ENCODE measurements at regions not wholly inside any gene's neighbourhood (a gene's known extent, or its start where the extent isn't known, plus 50 kb on each side); places are given as distances from the start of the nearest gene placed in this dataset.

DNA sequence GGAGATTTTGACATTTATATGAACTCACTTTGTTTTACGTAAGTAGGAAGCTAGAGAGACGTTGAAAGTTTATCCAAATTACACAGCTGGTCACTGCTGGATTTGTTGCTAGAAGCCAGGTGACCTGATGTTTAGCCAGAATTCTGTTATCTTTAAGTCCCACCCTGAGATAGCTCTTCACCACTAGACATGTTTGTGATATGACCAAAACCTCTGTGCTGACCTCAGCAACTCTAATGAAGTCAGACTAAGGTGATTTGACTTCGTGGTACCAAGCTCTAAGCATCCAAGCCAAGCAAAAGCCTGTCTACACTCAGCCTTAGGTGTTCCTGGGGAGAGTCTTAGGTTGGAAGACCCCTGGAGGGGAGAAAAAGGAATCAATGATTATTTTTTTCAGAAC is 102.4 kb downstream of the ARRDC4 start:
- Histone ChIP-seq H3K27ac (no peak overlapping the region), H3K9me3 (no peaks in the 10 kb centered on the region), H3K4me3 (no peak overlapping the region), H3K4me1 (no peaks in the 10 kb centered on the region), H3K27me3 (ENCODE audit: insufficient read depth in 3 of 3, low read length in 2 of 3) (peaks cover 0 to 3% (median 2%) of the 10 kb centered on the region in 3 donors), H3K36me3 (ENCODE audit: insufficient read depth in 1 of 2, low read depth in 1 of 2) (no peaks in the 10 kb centered on the region)
- WGBS, 3 donors, result 51 to 60% (median 54%) methylated on average over 3 of the region's 3 CpGs
- intact Hi-C loops (cut with DNase I), result no loop called here
- TF ChIP-seq, protein P1, sequence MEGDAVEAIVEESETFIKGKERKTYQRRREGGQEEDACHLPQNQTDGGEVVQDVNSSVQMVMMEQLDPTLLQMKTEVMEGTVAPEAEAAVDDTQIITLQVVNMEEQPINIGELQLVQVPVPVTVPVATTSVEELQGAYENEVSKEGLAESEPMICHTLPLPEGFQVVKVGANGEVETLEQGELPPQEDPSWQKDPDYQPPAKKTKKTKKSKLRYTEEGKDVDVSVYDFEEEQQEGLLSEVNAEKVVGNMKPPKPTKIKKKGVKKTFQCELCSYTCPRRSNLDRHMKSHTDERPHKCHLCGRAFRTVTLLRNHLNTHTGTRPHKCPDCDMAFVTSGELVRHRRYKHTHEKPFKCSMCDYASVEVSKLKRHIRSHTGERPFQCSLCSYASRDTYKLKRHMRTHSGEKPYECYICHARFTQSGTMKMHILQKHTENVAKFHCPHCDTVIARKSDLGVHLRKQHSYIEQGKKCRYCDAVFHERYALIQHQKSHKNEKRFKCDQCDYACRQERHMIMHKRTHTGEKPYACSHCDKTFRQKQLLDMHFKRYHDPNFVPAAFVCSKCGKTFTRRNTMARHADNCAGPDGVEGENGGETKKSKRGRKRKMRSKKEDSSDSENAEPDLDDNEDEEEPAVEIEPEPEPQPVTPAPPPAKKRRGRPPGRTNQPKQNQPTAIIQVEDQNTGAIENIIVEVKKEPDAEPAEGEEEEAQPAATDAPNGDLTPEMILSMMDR (IDR thresholded peaks at IDR 0.05), result no peak
- no peak for DNase-seq
- ATAC-seq, result no peak

DNA sequence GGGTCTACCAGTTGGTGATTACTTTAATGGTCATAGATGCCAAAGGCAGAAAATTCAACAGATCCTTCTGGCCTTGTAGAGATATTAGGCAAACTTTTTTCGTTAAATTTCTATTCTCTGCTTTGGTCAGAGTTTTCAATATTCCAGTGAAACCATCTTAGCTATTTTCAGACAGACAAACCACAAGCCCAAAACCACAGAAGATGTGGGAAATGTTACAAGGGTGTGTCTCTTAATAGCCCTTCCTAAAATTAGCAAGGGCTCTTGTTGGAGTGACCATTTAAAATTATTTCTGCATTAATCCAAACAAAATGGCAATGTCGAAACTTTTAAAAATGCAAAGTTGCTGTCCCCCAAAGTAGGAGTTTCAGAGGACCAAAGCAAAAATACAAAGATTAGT is 102.8 kb downstream of the ARRDC4 start:
- Histone ChIP-seq H3K4me3 (no peak overlapping the region), H3K36me3 (ENCODE audit: insufficient read depth in 1 of 2, low read depth in 1 of 2) (no peaks in the 10 kb centered on the region), H3K9me3 (no peaks in the 10 kb centered on the region), H3K27ac (no peak overlapping the region), H3K4me1 (no peaks in the 10 kb centered on the region), H3K27me3 (ENCODE audit: insufficient read depth in 3 of 3, low read length in 2 of 3) (peaks cover 0 to 3% (median 2%) of the 10 kb centered on the region in 3 donors)
- DNase-seq (no peak), ATAC-seq (no peak)
- TF ChIP-seq, protein P1 (IDR thresholded peaks at IDR 0.05), result no peak
- 65 to 74% (median 72%) methylated on average over 2 of the region's 2 CpGs for WGBS, 3 donors
- intact Hi-C loops (cut with DNase I), result no loop called here

DNA sequence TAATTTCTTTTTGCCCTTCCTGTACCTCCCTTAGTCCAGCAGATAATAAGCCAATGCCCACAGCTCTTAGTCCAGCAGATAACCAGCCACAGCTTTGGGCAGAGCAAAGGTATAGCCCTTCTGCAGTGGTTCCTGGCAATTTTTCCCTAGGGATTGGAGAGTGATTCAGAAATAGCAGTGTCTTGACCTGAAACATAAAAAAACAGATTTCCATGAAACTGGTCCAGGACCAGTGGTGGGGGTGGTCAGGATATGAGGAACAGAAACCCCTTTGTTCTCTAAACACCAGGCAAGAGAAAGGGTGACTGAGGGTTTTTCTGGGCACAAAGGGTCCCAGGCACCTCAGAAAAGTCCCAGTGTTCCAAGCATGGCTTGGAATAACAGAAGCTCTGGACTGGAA is 103.4 kb downstream of the ARRDC4 start:
- H3K4me3 ChIP-seq, result no peak overlapping the region
- no peak for ATAC-seq
- intact Hi-C loops (cut with DNase I), result no loop called here

DNA sequence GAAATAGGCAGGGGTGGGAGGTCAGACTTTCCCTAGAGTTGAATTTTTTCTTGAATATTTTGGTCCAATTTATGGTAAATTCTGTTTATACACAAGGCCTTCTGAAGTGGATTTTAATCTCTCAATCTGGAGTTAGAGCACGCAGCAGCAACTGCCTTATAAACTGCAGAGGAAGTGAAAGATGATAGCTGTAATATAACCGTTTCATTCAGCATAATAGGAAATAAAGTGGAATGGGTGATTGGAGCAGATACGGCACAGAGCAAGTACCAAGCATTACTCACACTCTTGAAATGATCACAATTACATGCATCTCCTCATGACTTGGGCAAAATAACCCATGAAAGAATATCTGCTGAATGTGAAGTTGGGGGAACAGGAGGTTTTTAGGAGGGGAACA is 106.8 kb downstream of the ARRDC4 start:
- Histone ChIP-seq H3K27ac (no peak overlapping the region), H3K36me3 (ENCODE audit: insufficient read depth in 1 of 2, low read depth in 1 of 2) (no peaks in the 10 kb centered on the region), H3K27me3 (ENCODE audit: insufficient read depth in 3 of 3, low read length in 2 of 3) (peaks cover 0 to 3% (median 0%) of the 10 kb centered on the region in 3 donors), H3K4me3 (no peak overlapping the region), H3K9me3 (no peaks in the 10 kb centered on the region), H3K4me1 (no peaks in the 10 kb centered on the region)
- WGBS, 3 donors, result 15 to 37% (median 15%) methylated on average over 3 of the region's 3 CpGs
- ATAC-seq, result no peak
- no peak for DNase-seq
- TF ChIP-seq, protein P1 (IDR thresholded peaks at IDR 0.05), result no peak
- intact Hi-C loops (cut with DNase I), result no loop called here

More for the DNA sequence above, 103.4 kb downstream of the ARRDC4 start:
- Histone ChIP-seq H3K9me3 (no peaks in the 10 kb centered on the region), H3K4me1 (no peaks in the 10 kb centered on the region), H3K27ac (no peak overlapping the region), H3K36me3 (ENCODE audit: insufficient read depth in 1 of 2, low read depth in 1 of 2) (no peaks in the 10 kb centered on the region), H3K27me3 (ENCODE audit: insufficient read depth in 3 of 3, low read length in 2 of 3) (peaks cover 0 to 3% (median 2%) of the 10 kb centered on the region in 3 donors)
- no peak for DNase-seq
- TF ChIP-seq, protein P1 (IDR thresholded peaks at IDR 0.05), result no peak

DNA sequence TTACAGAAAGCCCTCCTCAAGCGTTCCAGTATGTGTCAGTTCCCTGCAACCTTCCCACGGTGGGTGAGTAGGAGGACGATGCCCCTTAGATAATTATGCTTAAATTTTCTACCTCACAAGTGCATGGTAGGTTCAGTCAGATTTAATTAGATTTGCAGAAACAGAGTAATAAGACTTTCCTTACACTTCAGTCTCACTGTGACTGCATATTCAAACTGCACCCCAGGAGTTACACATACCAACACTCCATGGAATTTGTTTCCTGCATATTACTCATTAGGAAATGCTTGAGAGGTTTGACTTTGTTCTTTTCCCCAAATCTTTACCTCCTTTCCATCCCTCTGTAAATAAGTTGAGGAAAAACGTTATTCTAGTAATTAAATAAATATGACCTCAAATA is 108.8 kb downstream of the ARRDC4 start:
- no peak for ATAC-seq
- Histone ChIP-seq H3K4me1 (no peaks in the 10 kb centered on the region), H3K36me3 (ENCODE audit: insufficient read depth in 1 of 2, low read depth in 1 of 2) (no peaks in the 10 kb centered on the region), H3K27ac (no peak overlapping the region), H3K9me3 (no peaks in the 10 kb centered on the region), H3K4me3 (no peak overlapping the region), H3K27me3 (ENCODE audit: insufficient read depth in 3 of 3, low read length in 2 of 3) (no peaks in the 10 kb centered on the region)
- intact Hi-C loops (cut with DNase I), result no loop called here
- 72 to 81% (median 78%) methylated on average over 4 of the region's 4 CpGs for WGBS, 3 donors
- TF ChIP-seq, protein P1 (IDR thresholded peaks at IDR 0.05), result no peak
- DNase-seq, result no peak

Measured in psoas muscle (tissue), 7 donors.